ENCODE measurements at regions not wholly inside any gene's neighbourhood (a gene's known extent, or its start where the extent isn't known, plus 50 kb on each side); places are given as distances from the start of the nearest gene placed in this dataset.

- TF ChIP-seq CTCF (conservative IDR thresholded peaks at IDR 0.05 in 1 of 2, IDR thresholded peaks at IDR 0.05 in 1 of 2; ENCODE audit: low read depth in 1 of 2, low read length in 2 of 2) (no peak), EZH2 (IDR thresholded peaks at IDR 0.05; ENCODE audit: low read length, missing control alignments) (no peak)
These were observed 236.4 kb upstream of the SGCG start for GRCh38 chr13:22944378-22944777.
